GM12878 (cell line): ENCODE measurements at regions not wholly inside any gene's neighbourhood (a gene's known extent, or its start where the extent isn't known, plus 50 kb on each side); places are given as distances from the start of the nearest gene placed in this dataset.

ENCODE experiments used
- ATAC-seq: fragments of 200-7000 bp; cut with Tn5 transposase; 3 replicates; pipeline ENCODE4 v1.9.1; 2020; ENCODE audit warnings: mild to moderate bottlenecking, moderate library complexity
- BruUV-seq: library from RNA; stranded (reverse); fragments of 400-500 nt; replicated peaks from 2 replicates; lab custom pipeline; 2021; lab: Mats Ljungman, UMichigan
- CTCF ChIA-PET: fragments of 300-600 bp; sonication (Branson Sonifier 250); formaldehyde crosslinking; extraction: SDS; loops from one replicate; lab custom pipeline; 2021; ENCODE audit warnings: inconsistent platforms; lab: Yijun Ruan, JAX
- POLR2A ChIA-PET: fragments of 350-600 bp; formaldehyde crosslinking; extraction: SDS; loops from one replicate; lab custom pipeline; 2021; ENCODE audit warnings: inconsistent platforms; lab: Charles Lee
- RAD21 ChIA-PET: fragments of 300-600 bp; sonication (Branson Sonifier 250); formaldehyde crosslinking; loops from one replicate; lab custom pipeline; 2023; ENCODE audit warnings: antibody characterized with exemption; ENCODE audit not compliant: unreplicated experiment; lab: Charles Lee
- SMC1A ChIA-PET: fragments of 300-600 bp; sonication (Branson Sonifier 250); formaldehyde crosslinking; loops from one replicate; lab custom pipeline; 2023; ENCODE audit not compliant: unreplicated experiment, uncharacterized antibody; lab: Charles Lee
- DNase-seq: peaks from one replicate; pipeline ENCODE4 v3.0.0-alpha.2; 2011; ENCODE audit warnings: low read depth, low spot score
- FAIRE-seq: peaks from 3 replicates; lab custom pipeline; 2011; peaks lifted over from hg19 to GRCh38; lab: Jason Lieb, UNC
- H2AFZ ChIP-seq: 2 replicates; pipeline ENCODE4 v1.6.0; 2011; ENCODE audit warnings: low read depth, low read length, control low read depth; ENCODE audit not compliant: control insufficient read depth
- H3K27ac ChIP-seq: 2 replicates; pipeline ENCODE4 v1.5.1; 2011; ENCODE audit warnings: control low read depth; ENCODE audit not compliant: control insufficient read depth, insufficient read depth
- H3K27me3 ChIP-seq, 2 experiments: replicated peaks in 1 of 2; 2 replicates each; pipeline versions ENCODE4 v1.6.0 to v1.6.1; 2011; ENCODE audit warnings: low read length in 1 of 2; ENCODE audit not compliant: control insufficient read depth in 2 of 2, insufficient read depth in 2 of 2
- H3K36me3 ChIP-seq, 2 experiments: 2 replicates each; pipeline ENCODE4 v1.5.1; 2011; ENCODE audit warnings: low read length in 1 of 2; ENCODE audit not compliant: control insufficient read depth in 2 of 2, insufficient read depth in 2 of 2
- H3K4me1 ChIP-seq: 2 replicates; pipeline ENCODE4 v1.6.1; 2011; ENCODE audit warnings: mild to moderate bottlenecking, low read length, moderate library complexity, mixed read lengths; ENCODE audit not compliant: control insufficient read depth, insufficient read depth
- H3K4me2 ChIP-seq: 2 replicates; pipeline ENCODE4 v1.6.0; 2011; ENCODE audit warnings: control low read depth; ENCODE audit not compliant: control insufficient read depth, insufficient read depth
- H3K4me3 ChIP-seq: fragments of 200-600 bp; sonication (generic); 2 replicates; pipeline ENCODE4 v1.5.1; 2016
- H3K79me2 ChIP-seq: 2 replicates; pipeline ENCODE4 v1.6.0; 2011; ENCODE audit warnings: low read length; ENCODE audit not compliant: control insufficient read depth, insufficient read depth
- H3K9ac ChIP-seq: 2 replicates; pipeline ENCODE4 v1.8.0; 2011; ENCODE audit warnings: low read length, control low read depth, mixed read lengths; ENCODE audit not compliant: control insufficient read depth, insufficient read depth
- H3K9me3 ChIP-seq: replicated peaks from 3 replicates; pipeline ENCODE4 v1.5.1; 2011; ENCODE audit warnings: mild to moderate bottlenecking, low read length; ENCODE audit not compliant: control insufficient read depth, insufficient read depth
- H4K20me1 ChIP-seq: 2 replicates; pipeline ENCODE4 v1.6.0; 2011; ENCODE audit not compliant: control insufficient read depth, insufficient read depth
- BRCA1 ChIP-seq: IDR thresholded peaks from 2 replicates; pipeline ENCODE4 v1.6.1; 2011; ENCODE audit warnings: low read depth, low read length, improper control_type of control experiment
- CBX5 ChIP-seq: sonication (generic); IDR thresholded peaks from 2 replicates; pipeline ENCODE4 v1.6.1; 2016; ENCODE audit warnings: low read depth, moderate library complexity, mild to moderate bottlenecking, inconsistent platforms
- CREB1 ChIP-seq: IDR thresholded peaks from 2 replicates; pipeline ENCODE4 v1.6.1; 2012; ENCODE audit warnings: low read depth, mild to moderate bottlenecking, inconsistent platforms
- EZH2 ChIP-seq: IDR thresholded peaks from 2 replicates; pipeline ENCODE4 v1.6.1; 2012; ENCODE audit warnings: low read depth, mild to moderate bottlenecking, control low read depth, inconsistent platforms, low read length, borderline replicate concordance; ENCODE audit not compliant: control insufficient read depth
- GATAD2B ChIP-seq: fragments of 450-650 bp; conservative IDR thresholded peaks from 2 replicates; pipeline ENCODE4 v1.6.1; 2017; ENCODE audit warnings: low read depth, mild to moderate bottlenecking, moderate library complexity
- KDM1A ChIP-seq: fragments of 200-600 bp; sonication (generic); IDR thresholded peaks from 2 replicates; pipeline ENCODE4 v1.6.1; 2016; ENCODE audit warnings: borderline replicate concordance
- MEF2A ChIP-seq: IDR thresholded peaks from 2 replicates; pipeline ENCODE4 v1.6.1; 2011; ENCODE audit warnings: low read depth, mild to moderate bottlenecking, low read length, moderate library complexity; ENCODE audit not compliant: insufficient read depth
- SRF ChIP-seq, 2 experiments: IDR thresholded peaks; 2 replicates each; pipeline ENCODE4 v1.6.1; 2011; ENCODE audit warnings: low read depth in 2 of 2, low read length in 2 of 2, mild to moderate bottlenecking in 1 of 2, moderate library complexity in 1 of 2
- TAF1 ChIP-seq: IDR thresholded peaks from 2 replicates; pipeline ENCODE4 v1.6.1; 2011; ENCODE audit warnings: mild to moderate bottlenecking, low read depth, low read length, borderline replicate concordance
- YY1 ChIP-seq: IDR thresholded peaks from 2 replicates; pipeline ENCODE4 v1.6.1; 2011; ENCODE audit warnings: low read depth, mild to moderate bottlenecking, low read length
- whole genome bisulfite sequencing: methylation state at CpG from one replicate; pipeline ENCODE4 v1.1.6; 2016; ENCODE audit warnings: low lambda C conversion rate; ENCODE audit not compliant: insufficient replicate concordance, insufficient coverage; ENCODE audit errors: missing lambda C conversion rate; 5-methylcytosine and 5-hydroxymethylcytosine counted together
- in situ Hi-C: fragments of 300-500 bp; cut with MboI; formaldehyde crosslinking; loops from 9 replicates; pipeline ENCODE4 v1.14.3; 2018; ENCODE audit warnings: mixed read lengths
- intact Hi-C: fragments of 100-400 bp; cut with micrococcal nuclease; formaldehyde crosslinking; loops from one replicate; pipeline ENCODE4 v1.14.2; 2022; ENCODE audit not compliant: unreplicated experiment
- TF ChIP-seq, protein P1 (sequence below): fragments of 450-650 bp; IDR thresholded peaks from 2 replicates; pipeline ENCODE4 v1.6.1; 2014; ENCODE audit warnings: mild to moderate bottlenecking
- TF ChIP-seq, protein P2 (sequence below): IDR thresholded peaks from 2 replicates; pipeline ENCODE4 v1.6.1; 2011; ENCODE audit warnings: borderline replicate concordance, low read depth, mild to moderate bottlenecking, moderate library complexity, low read length; ENCODE audit not compliant: insufficient read depth, poor library complexity, severe bottlenecking
- TF ChIP-seq, protein P3 (sequence below): fragments of 450-650 bp; formaldehyde crosslinking; IDR thresholded peaks from 2 replicates; pipeline ENCODE4 v1.4.0; 2020; ENCODE audit warnings: mild to moderate bottlenecking, moderate library complexity
- TF ChIP-seq, protein P4 (sequence below): fragments of 450-650 bp; formaldehyde crosslinking; IDR thresholded peaks from 2 replicates; pipeline ENCODE4 v1.5.0; 2022; ENCODE audit warnings: mild to moderate bottlenecking, missing genetic modification characterization

DNA sequence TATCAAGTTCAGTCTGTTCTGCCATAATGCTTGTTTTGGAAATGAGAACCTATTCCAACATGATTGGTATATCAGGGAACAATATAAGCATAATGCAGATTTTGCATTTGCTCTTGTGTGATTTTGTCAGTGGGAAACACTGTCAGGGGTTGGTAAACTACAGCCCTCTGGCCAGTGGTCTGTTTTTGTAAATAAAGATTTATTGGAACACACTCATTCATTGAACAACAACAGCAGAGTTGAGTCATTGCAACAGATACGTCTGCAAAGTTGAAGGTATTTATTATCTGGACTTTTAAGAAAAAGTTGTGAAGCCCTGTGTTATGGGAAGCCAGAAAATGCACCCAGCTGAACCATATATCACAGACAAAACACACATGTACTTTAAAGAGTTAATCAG lies 83.1 kb downstream of the MCFD2 start (continued):
- TF ChIP-seq, protein P1, sequence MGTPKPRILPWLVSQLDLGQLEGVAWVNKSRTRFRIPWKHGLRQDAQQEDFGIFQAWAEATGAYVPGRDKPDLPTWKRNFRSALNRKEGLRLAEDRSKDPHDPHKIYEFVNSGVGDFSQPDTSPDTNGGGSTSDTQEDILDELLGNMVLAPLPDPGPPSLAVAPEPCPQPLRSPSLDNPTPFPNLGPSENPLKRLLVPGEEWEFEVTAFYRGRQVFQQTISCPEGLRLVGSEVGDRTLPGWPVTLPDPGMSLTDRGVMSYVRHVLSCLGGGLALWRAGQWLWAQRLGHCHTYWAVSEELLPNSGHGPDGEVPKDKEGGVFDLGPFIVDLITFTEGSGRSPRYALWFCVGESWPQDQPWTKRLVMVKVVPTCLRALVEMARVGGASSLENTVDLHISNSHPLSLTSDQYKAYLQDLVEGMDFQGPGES = no peak
- TF ChIP-seq TAF1 (no peak), BRCA1 (no peak), CBX5 (no peak)

DNA sequence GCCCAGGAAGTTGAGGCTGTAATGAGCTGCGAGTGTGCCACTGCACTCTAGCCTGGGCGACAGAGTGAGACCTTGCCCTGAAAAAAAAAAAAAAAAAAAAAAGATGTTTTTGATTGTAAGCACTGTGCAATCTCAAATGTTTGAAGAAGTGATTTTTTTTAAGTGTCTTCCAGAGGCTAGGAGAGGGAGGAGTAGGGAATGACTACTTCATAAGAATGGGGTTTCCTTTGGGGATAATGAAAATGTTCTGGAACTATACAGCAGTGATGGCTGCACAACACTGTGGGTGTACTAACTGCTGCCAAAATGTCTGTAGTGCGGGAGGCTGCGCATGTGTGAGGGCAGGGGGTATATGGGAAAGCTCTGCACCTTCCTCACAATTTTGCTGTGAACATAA lies 83.7 kb downstream of the MCFD2 start:
- intact Hi-C loops (no loop called here), in situ Hi-C loops (no loop called here)
- no peaks in the 10 kb centered on the region for H4K20me1 ChIP-seq
- peaks cover 0 to 4% of the 10 kb centered on the region in 2 experiments; a peak in 3 of 4 replicates for H3K27me3 ChIP-seq
- no peak overlapping the region for H3K4me3 ChIP-seq
- H3K27ac ChIP-seq = no peak overlapping the region
- WGBS = 62% methylated on average over 3 of the region's 4 CpGs
- no peaks in the 10 kb centered on the region for H3K79me2 ChIP-seq
- no peak for ATAC-seq
- ChIA-PET CTCF (interaction anchor here (0.8 kb wide), 2 partner anchors 9 to 556 kb away, joined by 3 read pairs; no protein-coding TSS in a partner anchor), SMC1A (no interaction called here), RAD21 (no interaction called here), POLR2A (interaction anchor here (0.7 kb wide), 1 partner anchor 102 kb away, joined by 6 read pairs; no protein-coding TSS in a partner anchor)
- H2AFZ ChIP-seq = no peak overlapping the region
- H3K36me3 ChIP-seq = no peaks in the 10 kb centered on the region
- H3K9ac ChIP-seq = no peak overlapping the region
- no TSS peak for BruUV-seq
- FAIRE-seq = no peak
- no peak overlapping the region for H3K4me2 ChIP-seq
- H3K9me3 ChIP-seq = no peaks in the 10 kb centered on the region
- H3K4me1 ChIP-seq = no peaks in the 10 kb centered on the region
- no peak for DNase-seq
- TF ChIP-seq GATAD2B = no peak
- no peak for TF ChIP-seq MEF2A
- TF ChIP-seq SRF (IDR thresholded peaks at IDR 0.05; ENCODE audit: low read depth in 2 of 2, low read length in 2 of 2) = no peak
- TF ChIP-seq EZH2 = no peak
- no peak for TF ChIP-seq KDM1A
- TF ChIP-seq, protein P2, sequence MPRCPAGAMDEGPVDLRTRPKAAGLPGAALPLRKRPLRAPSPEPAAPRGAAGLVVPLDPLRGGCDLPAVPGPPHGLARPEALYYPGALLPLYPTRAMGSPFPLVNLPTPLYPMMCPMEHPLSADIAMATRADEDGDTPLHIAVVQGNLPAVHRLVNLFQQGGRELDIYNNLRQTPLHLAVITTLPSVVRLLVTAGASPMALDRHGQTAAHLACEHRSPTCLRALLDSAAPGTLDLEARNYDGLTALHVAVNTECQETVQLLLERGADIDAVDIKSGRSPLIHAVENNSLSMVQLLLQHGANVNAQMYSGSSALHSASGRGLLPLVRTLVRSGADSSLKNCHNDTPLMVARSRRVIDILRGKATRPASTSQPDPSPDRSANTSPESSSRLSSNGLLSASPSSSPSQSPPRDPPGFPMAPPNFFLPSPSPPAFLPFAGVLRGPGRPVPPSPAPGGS = no peak
- TF ChIP-seq YY1 = no peak
- TF ChIP-seq, protein P3, sequence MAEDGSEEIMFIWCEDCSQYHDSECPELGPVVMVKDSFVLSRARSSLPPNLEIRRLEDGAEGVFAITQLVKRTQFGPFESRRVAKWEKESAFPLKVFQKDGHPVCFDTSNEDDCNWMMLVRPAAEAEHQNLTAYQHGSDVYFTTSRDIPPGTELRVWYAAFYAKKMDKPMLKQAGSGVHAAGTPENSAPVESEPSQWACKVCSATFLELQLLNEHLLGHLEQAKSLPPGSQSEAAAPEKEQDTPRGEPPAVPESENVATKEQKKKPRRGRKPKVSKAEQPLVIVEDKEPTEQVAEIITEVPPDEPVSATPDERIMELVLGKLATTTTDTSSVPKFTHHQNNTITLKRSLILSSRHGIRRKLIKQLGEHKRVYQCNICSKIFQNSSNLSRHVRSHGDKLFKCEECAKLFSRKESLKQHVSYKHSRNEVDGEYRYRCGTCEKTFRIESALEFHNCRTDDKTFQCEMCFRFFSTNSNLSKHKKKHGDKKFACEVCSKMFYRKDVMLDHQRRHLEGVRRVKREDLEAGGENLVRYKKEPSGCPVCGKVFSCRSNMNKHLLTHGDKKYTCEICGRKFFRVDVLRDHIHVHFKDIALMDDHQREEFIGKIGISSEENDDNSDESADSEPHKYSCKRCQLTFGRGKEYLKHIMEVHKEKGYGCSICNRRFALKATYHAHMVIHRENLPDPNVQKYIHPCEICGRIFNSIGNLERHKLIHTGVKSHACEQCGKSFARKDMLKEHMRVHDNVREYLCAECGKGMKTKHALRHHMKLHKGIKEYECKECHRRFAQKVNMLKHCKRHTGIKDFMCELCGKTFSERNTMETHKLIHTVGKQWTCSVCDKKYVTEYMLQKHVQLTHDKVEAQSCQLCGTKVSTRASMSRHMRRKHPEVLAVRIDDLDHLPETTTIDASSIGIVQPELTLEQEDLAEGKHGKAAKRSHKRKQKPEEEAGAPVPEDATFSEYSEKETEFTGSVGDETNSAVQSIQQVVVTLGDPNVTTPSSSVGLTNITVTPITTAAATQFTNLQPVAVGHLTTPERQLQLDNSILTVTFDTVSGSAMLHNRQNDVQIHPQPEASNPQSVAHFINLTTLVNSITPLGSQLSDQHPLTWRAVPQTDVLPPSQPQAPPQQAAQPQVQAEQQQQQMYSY (CRISPR knock-in tag) = no peak
- TF ChIP-seq, protein P4, sequence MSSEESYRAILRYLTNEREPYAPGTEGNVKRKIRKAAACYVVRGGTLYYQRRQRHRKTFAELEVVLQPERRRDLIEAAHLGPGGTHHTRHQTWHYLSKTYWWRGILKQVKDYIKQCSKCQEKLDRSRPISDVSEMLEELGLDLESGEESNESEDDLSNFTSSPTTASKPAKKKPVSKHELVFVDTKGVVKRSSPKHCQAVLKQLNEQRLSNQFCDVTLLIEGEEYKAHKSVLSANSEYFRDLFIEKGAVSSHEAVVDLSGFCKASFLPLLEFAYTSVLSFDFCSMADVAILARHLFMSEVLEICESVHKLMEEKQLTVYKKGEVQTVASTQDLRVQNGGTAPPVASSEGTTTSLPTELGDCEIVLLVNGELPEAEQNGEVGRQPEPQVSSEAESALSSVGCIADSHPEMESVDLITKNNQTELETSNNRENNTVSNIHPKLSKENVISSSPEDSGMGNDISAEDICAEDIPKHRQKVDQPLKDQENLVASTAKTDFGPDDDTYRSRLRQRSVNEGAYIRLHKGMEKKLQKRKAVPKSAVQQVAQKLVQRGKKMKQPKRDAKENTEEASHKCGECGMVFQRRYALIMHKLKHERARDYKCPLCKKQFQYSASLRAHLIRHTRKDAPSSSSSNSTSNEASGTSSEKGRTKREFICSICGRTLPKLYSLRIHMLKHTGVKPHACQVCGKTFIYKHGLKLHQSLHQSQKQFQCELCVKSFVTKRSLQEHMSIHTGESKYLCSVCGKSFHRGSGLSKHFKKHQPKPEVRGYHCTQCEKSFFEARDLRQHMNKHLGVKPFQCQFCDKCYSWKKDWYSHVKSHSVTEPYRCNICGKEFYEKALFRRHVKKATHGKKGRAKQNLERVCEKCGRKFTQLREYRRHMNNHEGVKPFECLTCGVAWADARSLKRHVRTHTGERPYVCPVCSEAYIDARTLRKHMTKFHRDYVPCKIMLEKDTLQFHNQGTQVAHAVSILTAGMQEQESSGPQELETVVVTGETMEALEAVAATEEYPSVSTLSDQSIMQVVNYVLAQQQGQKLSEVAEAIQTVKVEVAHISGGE (CRISPR knock-in tag) = no peak
- no peak for TF ChIP-seq CREB1
